Stimulated activated CD8-positive, alpha-beta memory T cell treated with anti-CD3 and anti-CD28 coated beads, Interleukin-12 subunit alpha, Interleukin-12 subunit beta, amount 100 ng/mL, for 1 hour (primary cell): ENCODE measurements at regions not wholly inside any gene's neighbourhood (a gene's known extent, or its start where the extent isn't known, plus 50 kb on each side); places are given as distances from the start of the nearest gene placed in this dataset.

Experiments
- DNase-seq: peaks from one replicate; pipeline ENCODE4 v3.0.0-alpha.2; 2020; ENCODE audit warnings: low read depth

DNA sequence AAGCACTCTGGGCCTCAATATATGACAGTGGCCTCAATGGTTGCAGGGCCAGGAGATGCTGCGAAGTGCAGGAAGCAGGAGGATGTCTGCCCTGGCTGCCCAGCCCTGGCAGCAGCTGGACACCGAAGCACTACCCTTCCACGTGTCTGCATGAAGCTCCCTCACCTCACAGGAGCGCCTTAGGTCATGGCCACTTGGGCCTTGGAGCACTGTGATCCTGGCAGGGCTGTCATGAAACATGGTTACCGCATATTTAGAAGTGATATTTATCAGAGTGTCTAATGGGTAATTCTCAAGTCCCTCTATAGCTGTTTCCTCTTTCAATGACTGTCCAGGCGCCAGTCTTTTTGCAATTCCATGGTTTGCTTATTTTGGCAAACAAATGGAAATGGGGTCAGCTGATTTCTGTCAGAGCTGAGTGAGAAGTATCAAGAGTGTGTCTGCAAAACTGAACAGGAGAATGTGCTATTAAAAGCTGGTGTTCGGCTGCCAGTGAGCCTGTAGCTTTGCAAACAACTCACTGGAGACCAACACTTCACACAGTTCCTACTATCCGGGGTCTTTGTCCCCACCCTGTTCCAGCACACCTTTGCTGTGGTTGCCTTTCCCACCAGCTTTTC, 285.9 kb downstream of the KIF4B start:
- DNase-seq: no peak

DNA sequence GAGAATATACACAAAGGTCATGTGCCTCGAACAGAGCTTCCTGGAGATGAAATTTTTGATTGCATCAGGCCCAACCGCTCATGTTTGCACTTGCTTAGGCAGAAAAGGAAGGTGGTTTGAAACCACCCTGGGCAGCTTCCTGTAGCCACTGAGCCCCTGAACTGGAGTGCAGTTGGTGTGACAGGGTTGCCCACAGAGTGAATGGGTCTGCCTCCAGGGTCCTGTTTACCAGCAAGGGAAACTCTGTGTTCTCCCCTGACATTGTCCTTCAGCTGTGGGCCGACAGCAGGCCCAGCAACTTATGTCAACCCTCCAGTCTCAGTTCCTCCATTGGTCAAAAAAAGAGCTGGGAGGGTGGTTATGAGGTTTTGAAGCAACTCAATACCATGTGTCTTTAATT, 289.6 kb downstream of the KIF4B start:
- no peak for DNase-seq

DNA sequence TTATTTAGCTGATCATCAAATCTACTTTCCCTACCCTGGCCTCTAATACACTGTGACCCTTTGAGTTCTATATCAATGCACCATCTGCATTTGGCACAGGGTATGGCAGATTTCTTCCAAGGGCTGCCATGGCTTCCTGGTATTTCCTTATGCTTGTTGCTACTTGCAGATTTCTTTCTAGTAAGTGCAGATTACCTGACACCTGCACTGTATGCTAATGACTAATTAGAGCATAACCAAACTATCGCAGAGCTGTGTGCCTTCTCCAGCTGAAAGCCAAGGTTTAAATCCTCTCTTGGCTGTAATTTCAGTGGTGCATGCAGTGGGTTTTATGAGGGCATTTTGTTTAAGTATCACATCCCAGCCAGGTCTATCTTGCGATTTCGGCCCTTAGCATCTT, 293.7 kb downstream of the KIF4B start:
- DNase-seq: no peak

DNA sequence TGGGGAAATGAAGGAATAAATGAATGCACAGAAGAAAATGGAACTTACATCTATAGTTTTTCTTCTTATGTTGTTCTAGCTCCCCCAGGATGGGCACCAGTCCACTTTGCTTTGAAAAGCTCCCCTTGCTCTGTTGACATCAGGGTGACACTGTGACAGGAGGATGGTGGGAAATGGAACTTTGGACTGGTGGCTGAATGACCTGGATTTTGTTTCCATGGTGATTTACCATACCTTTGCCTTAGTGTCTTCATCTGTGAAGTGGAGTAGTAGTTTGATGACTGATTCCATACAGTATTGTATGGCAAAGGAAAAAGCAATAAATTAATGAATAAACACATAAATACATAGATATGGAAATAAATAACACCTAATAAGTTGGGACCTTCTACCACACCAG, 294.7 kb downstream of the KIF4B start:
- DNase-seq: no peak

DNA sequence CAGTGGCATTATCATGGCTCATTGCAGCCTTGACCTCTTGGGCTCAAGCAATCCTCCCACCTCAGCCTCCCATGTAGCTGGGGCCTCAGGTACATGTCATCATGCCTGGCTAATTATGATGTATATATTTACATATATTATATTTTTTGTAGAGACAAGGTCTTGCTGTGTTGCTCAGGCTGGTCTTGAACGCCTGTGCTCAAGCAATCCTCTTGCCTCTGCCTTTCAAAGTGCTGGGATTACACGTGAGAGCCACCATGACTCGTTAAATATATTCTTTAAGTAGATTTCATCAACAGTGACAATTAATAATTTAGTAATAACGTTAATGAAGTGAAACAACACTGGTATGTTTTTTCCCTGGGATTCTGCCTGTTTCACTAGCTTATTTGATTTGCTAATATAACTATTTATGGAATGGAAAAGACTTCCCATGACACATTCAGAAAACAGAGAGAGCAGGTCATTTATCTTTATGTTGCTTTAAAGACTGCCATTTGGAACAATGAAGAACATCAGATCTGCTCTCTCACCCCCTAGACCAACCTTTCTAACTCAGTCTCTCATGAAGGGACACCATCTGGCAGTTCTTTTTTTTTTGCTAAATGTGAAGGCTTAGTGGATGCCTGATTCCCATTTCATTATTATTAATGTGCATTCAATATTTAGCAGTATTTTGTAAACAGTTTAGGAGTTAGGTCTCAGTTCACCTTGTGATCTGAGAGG, 295.6 kb downstream of the KIF4B start:
- DNase-seq: no peak

DNA sequence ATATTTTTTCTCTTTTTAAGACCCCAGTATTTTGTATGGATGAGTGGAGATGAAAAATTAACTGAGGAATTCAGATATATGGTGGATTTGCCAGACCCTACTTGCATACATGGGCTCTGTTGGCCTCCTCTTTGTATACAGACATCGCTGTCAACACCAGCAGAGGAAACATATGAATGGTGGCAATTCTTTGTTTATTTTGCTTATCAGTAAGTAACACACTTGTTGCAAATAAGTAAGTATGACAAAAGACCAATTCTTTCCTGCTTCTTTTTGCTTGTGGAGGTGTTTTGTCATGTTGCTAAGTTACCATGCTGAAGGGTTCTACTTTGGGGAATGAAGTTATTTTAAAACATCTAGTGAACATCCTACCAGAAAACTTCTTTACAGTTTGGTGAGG, 298.2 kb downstream of the KIF4B start:
- no peak for DNase-seq

DNA sequence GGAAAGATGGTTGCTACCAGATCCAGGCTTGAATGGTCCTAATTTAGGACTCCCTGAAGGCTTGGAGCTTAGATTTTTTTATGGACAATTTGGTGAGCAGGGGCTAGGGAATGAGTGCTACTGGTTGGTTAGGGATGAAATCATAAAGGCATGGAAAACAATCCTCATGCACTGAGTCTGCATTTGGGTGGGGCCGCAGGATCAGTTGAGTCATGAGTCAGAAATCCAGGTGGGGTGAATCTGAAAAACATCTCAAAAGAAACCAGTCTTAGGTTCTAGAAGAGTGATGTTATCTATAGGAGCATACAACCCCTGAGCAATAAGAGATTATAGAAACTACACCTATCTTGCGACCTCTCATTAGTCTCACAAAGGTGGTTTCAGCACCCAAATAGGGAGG, 300.0 kb downstream of the KIF4B start:
- DNase-seq: no peak

DNA sequence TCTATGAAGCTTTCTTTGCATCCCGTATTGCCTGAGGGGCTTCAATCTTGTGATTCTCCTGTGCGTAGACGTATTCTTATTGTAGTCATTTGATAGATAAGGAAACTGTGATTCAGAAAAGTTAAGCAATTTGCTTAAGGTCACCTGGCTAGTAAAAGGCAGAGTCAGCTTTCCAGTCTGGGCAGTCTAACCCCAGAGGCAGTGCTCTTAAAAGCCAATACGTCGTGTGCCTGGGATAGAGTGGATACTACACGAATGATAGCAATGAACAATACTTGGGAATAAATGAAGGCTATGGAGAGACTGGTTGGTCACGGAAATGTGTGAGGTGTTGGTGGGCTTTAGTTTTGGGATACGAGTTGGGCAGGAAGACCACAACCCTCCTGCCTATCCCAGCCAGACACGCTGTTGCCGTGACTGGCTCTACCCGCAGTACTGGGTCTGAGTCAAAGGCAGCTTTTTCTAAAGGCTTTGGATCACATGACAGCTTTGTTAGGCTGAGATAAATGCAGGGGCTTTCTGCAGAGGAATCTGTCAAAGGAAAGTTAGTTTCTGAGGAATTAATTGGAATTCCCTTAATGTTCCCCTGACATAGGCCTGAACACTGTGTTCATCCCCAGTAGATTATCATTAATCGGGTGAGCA, 302.6 kb downstream of the KIF4B start:
- no peak for DNase-seq

DNA sequence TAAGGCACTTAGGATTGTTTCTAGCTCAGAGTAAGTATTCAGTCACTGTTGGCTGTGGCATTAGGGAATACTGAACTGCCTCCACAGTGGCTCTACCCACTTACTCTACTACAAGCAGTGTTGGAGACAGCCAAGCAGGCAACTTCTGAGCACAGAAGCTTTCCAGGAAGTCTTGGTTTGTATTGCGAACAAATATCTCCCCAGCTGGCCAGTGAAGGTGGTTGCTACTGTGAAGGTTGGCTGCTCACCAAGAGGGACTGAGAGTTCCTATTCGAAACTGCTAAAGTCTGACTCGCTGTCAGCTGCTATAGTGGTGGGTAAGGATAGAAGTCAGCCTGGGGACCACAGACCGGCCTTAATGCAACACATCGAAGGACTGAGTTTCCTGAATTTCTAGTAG, 319.1 kb downstream of the KIF4B start:
- DNase-seq: no peak

DNA sequence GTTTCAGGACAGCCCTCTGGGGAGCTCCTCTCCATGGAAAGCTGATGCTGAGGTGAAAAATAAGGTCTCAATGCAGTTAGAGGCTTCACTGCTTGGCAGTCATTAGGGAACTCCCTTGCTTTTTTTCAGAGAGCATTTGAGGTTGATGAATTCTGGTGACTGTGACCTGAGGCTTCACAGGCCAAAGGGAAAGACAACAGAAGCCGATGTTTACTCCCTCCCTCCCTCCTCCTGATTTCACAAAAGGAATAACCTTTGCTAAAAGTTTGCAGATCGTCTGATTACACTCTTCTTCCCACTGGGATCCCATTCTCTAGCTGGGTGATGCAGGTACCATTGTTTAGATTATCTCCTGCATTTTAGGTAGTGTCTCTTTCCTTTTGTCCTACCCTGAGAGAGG, 329.4 kb downstream of the KIF4B start:
- no peak for DNase-seq

DNA sequence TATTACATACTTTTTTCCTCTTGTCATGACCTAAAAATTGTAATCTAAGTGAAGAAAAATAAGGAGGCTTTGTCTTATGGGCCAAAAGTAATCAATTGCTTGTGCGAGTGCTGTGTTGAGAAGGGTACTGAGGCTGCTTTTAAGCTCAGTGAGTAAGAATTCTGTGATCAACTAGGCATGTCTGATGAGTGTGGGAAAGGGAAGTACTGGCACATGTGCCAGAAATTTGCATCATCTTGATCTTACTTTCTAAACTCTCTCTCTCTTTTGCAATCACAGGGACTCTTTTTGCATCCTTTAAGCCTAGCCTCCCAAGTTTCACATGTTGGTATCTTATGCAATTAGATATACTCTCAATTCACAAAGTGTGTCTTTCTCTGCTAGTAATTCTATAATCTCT, 329.9 kb downstream of the KIF4B start:
- DNase-seq: no peak

DNA sequence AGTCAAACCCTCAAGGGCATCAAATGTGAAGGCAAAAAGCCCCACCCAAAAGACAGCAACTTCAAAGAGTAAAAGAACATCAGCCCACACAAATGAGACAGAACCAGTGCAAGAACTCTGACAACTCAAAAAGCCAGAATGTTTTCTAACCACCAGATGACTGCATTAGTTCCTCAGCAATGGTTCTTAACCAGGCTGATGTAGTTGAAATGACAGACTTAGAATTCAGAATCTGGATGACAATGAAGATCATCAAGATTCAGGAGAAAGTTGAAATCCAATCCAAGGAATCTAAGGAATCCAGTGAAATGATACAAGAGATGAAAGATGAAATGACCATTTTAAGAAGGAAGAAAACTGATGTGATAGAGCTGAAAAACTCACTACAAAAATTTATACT, 339.7 kb downstream of the KIF4B start:
- DNase-seq: no peak

DNA sequence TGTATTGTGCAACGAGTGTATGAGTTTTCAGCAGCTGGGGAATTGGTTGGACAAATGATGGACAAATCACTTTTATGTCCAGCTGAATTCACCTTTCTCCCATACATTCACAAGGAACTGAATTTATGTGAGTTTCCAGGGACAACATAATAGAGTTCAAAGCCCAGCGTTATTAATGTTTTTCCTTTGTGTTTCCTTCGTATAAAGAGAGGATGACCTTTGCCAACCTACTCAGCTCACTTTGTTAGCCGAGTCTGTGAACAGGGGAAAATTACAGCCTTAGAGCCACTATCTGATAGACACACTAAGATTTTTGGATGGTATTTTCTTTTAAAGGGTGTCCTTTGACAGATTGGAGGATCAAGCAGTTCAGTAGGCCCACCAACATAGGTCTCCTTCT, 352.5 kb downstream of the KIF4B start:
- DNase-seq: no peak

DNA sequence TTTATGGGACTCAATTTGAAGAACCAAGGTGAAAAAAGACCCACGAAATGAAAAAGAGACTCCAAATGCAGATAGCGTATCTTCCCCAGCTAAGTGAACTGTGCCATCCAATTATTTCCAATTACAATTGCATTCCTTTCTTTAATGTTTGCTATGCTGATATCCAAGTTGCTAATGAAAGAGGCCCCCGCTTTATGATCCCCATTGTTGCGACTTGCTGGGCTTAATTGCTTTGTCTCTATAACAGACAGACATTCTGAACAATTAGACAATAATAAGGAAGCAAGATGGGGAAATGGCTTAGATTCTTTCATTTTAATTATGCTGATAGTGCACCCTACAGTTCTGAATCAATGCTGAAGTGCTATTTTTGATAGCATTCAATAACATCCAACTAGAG, 354.3 kb downstream of the KIF4B start:
- no peak for DNase-seq

DNA sequence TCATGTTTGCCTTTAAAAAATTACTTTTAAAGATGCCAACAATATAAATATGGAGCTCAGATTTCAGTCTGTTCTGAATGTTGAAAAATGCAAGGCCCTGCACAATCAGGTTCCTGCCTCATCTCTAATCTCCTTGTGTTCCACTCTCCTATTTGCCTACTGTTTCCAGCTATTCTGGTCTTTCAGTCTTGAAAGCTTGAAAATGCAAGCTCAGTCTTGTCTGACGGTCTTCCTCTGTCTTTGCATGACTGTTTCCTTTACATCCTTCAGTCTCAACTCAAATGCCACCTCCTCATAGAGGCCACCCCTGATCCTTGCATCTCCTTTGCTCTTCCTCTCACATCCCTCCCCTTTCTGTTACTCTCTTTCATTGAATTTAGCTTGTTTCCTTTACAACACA, 354.9 kb downstream of the KIF4B start:
- no peak for DNase-seq

DNA sequence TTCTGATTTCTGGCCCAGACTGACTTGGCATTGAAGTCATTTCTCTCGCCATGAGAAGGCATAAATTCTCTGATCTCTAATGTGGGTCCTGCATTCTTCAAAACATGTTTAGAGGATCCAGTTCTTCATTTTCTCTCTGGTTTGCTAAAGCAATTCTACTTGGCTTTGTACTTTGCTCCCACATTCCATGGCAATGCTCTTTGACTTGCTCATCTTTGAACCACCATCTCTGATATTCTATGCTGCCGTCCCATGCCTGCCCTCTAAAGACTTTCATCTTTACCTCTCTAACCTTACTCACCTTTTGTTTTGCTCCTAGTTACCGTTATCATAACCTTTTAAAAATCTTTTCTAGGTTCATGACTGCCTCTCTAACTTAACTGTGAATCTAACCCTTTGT, 366.9 kb downstream of the KIF4B start:
- no peak for DNase-seq

DNA sequence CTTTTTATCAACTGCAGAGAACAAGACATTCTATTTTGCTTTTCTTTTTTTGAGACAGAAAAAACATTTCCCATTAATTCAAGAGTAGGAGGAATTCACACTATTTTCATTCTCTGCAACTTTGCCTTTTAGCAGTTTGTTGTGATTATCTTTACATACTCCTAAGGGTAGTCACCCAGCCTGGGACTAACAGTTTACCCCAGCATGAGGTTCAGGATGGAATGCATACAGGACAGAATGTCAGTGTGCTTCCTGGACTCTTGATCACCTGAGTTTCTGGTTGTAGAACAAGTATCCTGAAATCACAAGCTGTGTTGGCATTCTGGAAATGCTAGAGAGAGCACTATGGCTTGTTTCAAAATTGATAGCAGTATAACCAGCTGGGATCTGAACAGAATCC, 368.1 kb downstream of the KIF4B start:
- DNase-seq: no peak

DNA sequence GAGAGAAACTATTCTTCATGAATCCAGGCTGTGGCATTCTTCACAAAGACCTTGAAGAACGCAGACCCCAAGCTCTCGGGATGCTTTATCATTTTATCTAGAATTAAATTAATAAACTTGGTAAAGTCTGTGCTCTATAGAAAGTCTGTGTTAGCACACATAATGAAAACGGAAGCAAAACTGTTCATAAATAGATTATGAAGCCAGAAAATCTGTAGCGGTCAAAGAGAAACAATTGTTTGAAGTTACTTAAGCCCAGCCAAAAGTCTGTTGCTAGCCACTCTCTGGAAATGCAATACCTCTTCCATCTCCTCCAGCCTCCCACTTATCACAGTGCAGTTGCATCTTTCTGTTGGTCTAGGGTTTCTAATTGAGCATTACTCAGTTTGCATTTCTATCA, 375.9 kb downstream of the KIF4B start:
- DNase-seq: no peak

DNA sequence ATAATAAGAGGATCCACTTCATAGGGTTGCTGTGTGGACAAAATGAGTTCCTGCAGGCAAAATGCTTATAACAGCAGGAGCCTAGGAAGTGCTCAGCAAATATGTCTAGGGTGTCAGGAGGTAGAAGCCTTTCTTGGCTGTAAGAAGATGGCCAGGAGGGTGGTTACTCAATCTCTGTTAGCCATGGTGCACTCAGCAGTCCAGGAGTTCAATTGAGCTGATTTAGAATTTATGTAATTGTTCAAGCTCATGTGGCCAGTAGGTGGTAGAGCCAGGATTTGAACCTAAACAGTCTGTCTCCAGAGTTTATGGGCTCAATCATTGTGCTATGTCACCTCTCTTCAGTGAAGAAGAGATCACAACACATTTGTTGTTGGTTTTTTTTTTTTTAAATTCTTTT, 381.2 kb downstream of the KIF4B start:
- DNase-seq: no peak

DNA sequence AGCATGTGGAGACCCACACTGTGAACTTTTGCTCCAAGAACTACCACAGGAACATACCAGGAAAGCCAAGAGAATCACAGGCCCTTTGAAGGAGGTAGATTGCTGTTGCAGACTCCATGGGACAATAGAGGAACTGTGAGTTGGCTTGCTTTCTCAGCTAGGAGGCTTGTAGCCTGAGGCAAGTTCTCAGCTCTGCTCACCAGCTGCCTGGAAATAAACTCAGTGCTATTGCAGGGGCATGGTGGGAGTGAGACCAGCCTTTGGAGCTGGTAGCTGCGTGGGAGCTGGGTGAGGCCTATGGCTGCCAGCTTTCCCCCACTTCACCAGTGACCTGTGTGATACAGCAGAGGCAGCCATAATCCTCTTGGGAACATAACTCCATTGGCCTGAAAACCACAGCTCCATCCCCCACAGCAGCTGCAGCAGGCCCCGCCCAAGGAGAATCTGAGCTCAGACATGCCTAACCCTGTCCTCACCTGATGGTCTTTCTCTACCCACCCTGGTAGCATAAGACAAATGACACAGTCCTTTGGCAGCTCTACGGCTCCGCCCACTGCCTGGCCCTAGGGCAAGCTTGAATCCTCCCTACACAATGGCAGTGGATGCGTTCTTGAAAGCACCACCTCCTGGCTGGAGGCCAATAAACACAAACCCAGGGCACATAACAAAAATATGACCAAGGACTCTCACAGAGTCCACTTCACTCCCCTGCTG, 389.5 kb downstream of the KIF4B start:
- DNase-seq: no peak

DNA sequence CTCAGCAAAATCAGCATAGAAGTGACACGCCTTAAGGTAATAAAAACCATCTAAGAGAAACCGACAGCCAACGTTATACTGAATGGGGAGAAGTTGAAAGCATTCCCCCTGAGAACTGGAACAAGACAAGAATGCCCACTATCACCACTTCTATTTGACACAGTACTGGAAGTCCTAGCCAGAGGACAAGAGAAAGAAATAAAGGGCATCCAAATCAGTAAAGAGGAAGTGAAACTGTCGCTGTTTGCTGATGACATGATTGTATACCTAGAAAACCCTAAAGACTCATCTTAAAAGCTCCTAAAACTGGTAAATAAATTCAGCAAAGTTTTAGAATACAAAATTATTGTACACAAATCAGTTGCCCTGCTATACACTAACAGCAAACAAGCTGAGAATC, 393.3 kb downstream of the KIF4B start:
- DNase-seq: no peak

DNA sequence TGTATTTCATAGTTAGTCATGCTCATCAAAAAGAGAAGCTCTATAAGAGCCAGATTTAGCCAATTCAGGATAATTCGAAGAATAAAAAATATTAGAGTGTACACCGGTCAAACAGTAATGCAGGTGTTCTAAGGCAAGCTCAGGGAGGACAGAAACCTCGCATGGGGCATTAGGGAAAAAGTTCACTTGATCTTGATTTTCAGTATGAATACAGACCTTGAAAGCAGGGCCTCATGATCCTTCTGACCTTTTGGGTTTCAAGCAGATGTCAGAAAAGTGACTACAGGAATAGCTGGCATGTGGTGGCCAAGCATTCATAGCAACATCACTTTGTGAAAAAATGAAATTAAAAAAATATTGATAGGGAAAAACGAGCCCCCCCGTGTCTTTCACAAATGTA, 394.9 kb downstream of the KIF4B start:
- no peak for DNase-seq

DNA sequence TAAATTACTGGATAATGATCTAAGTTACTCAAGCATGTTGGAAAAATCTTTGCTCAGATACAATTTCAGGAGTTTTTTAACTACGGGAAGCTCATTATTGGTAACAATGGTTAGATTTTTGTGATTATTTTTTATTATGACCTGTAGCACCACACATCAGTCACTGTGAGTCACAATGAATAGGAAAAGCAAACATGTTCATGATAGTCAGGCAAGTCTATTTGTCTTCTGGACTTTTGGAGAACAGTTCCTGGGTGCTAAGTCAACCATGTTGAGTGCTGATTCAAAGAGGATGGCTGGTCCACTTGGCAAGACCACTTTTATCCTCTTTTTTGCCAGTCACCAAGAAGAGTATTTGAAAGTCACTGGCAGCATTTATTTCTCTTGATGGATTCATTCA, 403.2 kb downstream of the KIF4B start:
- no peak for DNase-seq
